Esophagus squamous epithelium (tissue), 5 donors: ENCODE measurements at regions not wholly inside any gene's neighbourhood (a gene's known extent, or its start where the extent isn't known, plus 50 kb on each side); places are given as distances from the start of the nearest gene placed in this dataset.

ENCODE experiments used
- DNase-seq: peaks from one replicate; lab custom pipeline; 2025; lab: John Stamatoyannopoulos, UW
- H3K27ac ChIP-seq, 4 donors: fragments of 200-600 bp; sonication (generic); one replicate each; pipeline ENCODE4 v1.5.1; 2016 to 2019; ENCODE audit warnings: mild to moderate bottlenecking in 1 of 4
- H3K27me3 ChIP-seq, 4 donors: fragments of 200-600 bp; sonication (generic); 1 replicate in 3 of 4; 2 replicates in 1 of 4; pipeline versions ENCODE4 v1.5.1 to v1.6.0; 2017 to 2021; ENCODE audit warnings: antibody characterized with exemption in 1 of 4
- H3K36me3 ChIP-seq, 3 donors: fragments of 200-600 bp; sonication (generic); one replicate each; pipeline ENCODE4 v1.5.1; 2016 to 2019
- H3K4me1 ChIP-seq, 3 donors: fragments of 200-600 bp; sonication (generic); one replicate each; pipeline ENCODE4 v1.5.1; 2017 to 2019
- H3K4me3 ChIP-seq, 4 donors: fragments of 200-600 bp; sonication (generic); 1 replicate in 3 of 4; 2 replicates in 1 of 4; pipeline ENCODE4 v1.5.1; 2016 to 2019; ENCODE audit warnings: mild to moderate bottlenecking in 2 of 4, moderate library complexity in 1 of 4
- H3K9me3 ChIP-seq, 3 donors: fragments of 200-600 bp; sonication (generic); one replicate each; pipeline ENCODE4 v1.5.1; 2016 to 2019
- POLR2A ChIP-seq, 4 donors: fragments of 450-650 bp; IDR thresholded peaks; one replicate each; pipeline ENCODE4 v1.6.1; 2017; ENCODE audit warnings: antibody characterized with exemption in 4 of 4, mild to moderate bottlenecking in 4 of 4, moderate library complexity in 3 of 4
- WGBS, 2 donors: methylation state at CpG; one replicate each; pipeline ENCODE4 v1.1.5; 2018; 5-methylcytosine and 5-hydroxymethylcytosine counted together
- intact Hi-C: fragments of 100-400 bp; cut with DNase I; formaldehyde crosslinking; loops from one replicate; pipeline ENCODE4 v1.15.0; 2022
- TF ChIP-seq, protein P1 (sequence below), 6 experiments: fragments of 450-650 bp in 4 of 6; fragments of 200-600 bp in 2 of 6; sonication (generic) in 2 of 6; IDR thresholded peaks; one replicate each; pipeline ENCODE4 v1.5.1; 2016 to 2019; ENCODE audit warnings: antibody characterized with exemption in 6 of 6, mild to moderate bottlenecking in 4 of 6, moderate library complexity in 4 of 6
- donor health status: DM: yes; HTN: yes; CAD: no.

DNA sequence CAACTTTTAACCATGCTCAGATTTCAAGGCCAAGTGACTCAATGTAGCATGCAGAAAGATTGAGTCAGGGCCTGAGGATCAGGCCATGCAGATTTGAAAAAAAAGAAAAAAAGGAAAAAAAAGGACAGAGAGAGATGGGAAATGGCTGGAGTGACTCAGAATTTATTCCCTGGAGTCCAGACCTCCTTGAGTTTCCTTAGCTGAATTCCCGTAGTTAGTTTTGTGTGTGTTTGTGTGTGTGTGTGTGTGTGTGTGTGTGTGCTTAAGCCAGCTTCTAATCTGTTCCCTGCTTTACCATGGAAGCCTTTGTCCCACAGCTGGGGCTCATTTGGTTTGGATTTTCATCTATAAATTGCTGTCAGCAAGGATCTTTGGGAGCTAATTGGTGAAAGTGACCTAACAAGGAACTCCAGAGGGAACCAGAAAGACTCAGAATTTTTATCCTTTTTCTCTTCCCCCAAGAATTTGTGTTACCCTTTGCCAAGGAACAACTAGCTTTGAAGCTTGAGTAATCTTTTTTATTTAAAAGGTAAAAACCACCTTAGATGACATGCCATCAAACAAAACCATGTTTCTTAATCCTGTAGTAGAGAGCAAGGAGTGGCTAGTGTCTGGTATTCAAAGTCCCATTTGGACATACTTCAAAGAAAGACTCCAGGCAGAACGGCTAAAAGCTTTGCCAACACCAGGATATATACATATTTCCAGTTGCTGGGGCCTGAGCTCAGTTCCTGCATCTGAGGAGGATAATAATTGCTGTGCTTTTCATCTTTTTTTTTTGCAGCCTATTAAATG lies 109.0 kb upstream of the DDIT4L start:
- H3K4me3 ChIP-seq = no peak overlapping the region
- H3K4me1 ChIP-seq = peaks cover 0 to 30% (median 7%) of the 10 kb centered on the region in 3 donors
- DNase-seq = no peak
- H3K9me3 ChIP-seq = no peaks in the 10 kb centered on the region
- intact Hi-C loops = no loop called here
- TF ChIP-seq POLR2A (IDR thresholded peaks at IDR 0.05) = no peak
- TF ChIP-seq, protein P1, sequence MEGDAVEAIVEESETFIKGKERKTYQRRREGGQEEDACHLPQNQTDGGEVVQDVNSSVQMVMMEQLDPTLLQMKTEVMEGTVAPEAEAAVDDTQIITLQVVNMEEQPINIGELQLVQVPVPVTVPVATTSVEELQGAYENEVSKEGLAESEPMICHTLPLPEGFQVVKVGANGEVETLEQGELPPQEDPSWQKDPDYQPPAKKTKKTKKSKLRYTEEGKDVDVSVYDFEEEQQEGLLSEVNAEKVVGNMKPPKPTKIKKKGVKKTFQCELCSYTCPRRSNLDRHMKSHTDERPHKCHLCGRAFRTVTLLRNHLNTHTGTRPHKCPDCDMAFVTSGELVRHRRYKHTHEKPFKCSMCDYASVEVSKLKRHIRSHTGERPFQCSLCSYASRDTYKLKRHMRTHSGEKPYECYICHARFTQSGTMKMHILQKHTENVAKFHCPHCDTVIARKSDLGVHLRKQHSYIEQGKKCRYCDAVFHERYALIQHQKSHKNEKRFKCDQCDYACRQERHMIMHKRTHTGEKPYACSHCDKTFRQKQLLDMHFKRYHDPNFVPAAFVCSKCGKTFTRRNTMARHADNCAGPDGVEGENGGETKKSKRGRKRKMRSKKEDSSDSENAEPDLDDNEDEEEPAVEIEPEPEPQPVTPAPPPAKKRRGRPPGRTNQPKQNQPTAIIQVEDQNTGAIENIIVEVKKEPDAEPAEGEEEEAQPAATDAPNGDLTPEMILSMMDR (IDR thresholded peaks at IDR 0.05) = no peak
- WGBS, 2 donors = 12 to 23% methylated on average over 2 of the region's 2 CpGs
- H3K36me3 ChIP-seq = no peaks in the 10 kb centered on the region
- no peaks in the 10 kb centered on the region for H3K27me3 ChIP-seq
- H3K27ac ChIP-seq = peak overlapping the region in 1 of 4 donors; percentile 46

DNA sequence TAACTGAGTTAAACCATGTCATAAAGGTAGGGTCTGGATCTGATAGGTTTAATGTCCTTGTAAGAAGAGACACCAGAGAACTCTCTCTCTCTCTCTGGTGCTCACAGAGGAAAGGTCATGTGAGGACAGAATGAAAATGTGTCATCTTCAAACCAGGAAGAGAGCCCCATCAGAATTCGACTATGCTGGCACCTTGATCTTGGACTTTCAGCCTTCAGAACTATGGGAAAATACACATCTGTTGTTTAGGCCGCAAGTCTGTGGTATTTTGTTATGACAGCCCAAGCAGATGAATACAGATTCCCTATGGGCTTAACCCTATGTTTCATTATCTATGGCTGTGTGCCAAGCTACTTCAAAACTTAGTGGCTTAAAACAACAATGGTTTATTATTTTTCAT lies 105.5 kb upstream of the DDIT4L start:
- H3K27ac ChIP-seq = no peak overlapping the region
- intact Hi-C loops = no loop called here
- no peak for TF ChIP-seq POLR2A (IDR thresholded peaks at IDR 0.05)
- no peak overlapping the region for H3K4me3 ChIP-seq
- H3K36me3 ChIP-seq = no peaks in the 10 kb centered on the region
- no peaks in the 10 kb centered on the region for H3K9me3 ChIP-seq
- 34 to 55% methylated on average over 2 of the region's 2 CpGs for WGBS, 2 donors
- H3K4me1 ChIP-seq = peaks cover 0 to 24% (median 7%) of the 10 kb centered on the region in 3 donors
- no peaks in the 10 kb centered on the region for H3K27me3 ChIP-seq
- no peak for DNase-seq

DNA sequence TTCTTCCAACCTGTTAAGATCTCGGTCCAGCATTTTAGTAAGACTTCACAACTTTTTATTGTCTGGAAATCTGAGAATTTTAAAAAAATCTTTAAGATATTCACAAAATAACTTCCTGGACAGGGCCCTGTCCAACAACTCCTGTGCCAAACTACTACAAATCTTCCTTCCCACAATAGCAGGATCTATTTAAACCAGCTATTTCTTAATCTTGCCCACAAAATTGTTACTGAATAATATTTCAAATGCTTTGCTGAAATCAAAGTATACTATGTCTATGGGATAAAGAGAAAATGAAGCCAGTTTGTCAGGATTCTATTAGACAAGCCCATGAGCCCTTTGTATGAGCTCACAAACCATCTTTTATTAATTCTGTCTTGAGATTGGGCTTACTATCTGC lies 104.1 kb upstream of the DDIT4L start:
- intact Hi-C loops = no loop called here
- no peak overlapping the region for H3K27ac ChIP-seq
- peaks cover 0 to 15% (median 5%) of the 10 kb centered on the region in 3 donors for H3K4me1 ChIP-seq
- no peaks in the 10 kb centered on the region for H3K36me3 ChIP-seq
- no peak overlapping the region for H3K4me3 ChIP-seq
- TF ChIP-seq POLR2A (IDR thresholded peaks at IDR 0.05) = no peak
- TF ChIP-seq, protein P1 (IDR thresholded peaks at IDR 0.05) = no peak
- WGBS, 2 donors = 59 to 76% methylated on average over 1 of the region's 1 CpG
- DNase-seq = no peak
- H3K27me3 ChIP-seq = no peaks in the 10 kb centered on the region
- H3K9me3 ChIP-seq = no peaks in the 10 kb centered on the region

DNA sequence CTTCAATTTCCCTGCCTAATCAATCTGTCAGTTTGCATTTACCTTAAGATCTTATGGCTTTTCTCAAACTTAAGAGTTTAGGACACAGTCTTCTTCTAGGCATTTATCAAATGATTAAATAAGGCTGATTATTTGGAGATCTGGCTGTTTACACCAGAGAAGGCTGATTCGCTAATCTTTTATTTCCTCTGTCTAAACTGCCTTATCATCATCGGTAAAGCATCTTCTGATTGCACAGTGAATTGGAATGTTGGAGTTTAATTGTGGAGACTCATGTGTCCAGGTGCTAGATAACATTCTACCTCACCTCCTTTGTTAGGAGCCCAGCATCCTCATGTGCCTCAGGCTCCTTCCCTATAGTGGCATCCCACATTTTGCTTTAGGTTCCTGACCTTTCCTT lies 100.3 kb upstream of the DDIT4L start:
- Histone ChIP-seq H3K27ac (no peak overlapping the region), H3K4me1 (no peaks in the 10 kb centered on the region), H3K4me3 (no peak overlapping the region), H3K36me3 (no peaks in the 10 kb centered on the region), H3K9me3 (no peaks in the 10 kb centered on the region), H3K27me3 (no peaks in the 10 kb centered on the region)
- TF ChIP-seq, protein P1 (IDR thresholded peaks at IDR 0.05) = no peak
- no peak for TF ChIP-seq POLR2A (IDR thresholded peaks at IDR 0.05)
- intact Hi-C loops = no loop called here
- no peak for DNase-seq
- 83% methylated on average over 2 of the region's 2 CpGs for WGBS, 2 donors

DNA sequence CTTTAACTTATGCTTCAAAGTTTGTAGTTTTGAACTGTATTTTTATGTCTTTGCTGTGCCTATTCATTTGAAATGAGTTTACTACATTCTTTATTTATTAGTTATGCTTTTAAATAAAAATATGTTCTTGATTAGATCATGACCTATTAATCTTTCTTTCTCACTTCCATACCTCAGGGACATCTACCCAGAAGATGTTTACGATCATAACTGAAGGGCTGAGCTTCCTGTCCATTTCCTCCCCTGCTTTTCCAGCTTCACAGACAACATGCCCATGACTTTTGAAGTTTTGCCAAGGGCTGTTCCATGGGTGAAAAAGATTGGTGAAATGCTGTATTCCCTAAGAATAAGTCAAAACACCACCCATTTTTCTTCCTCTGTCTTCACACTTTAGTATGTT lies 99.7 kb upstream of the DDIT4L start:
- Histone ChIP-seq H3K36me3 (no peaks in the 10 kb centered on the region), H3K27me3 (no peaks in the 10 kb centered on the region), H3K27ac (no peak overlapping the region), H3K4me3 (no peak overlapping the region), H3K4me1 (no peaks in the 10 kb centered on the region), H3K9me3 (no peaks in the 10 kb centered on the region)
- DNase-seq = no peak
- WGBS, 2 donors = 47 to 63% methylated on average over 1 of the region's 1 CpG
- intact Hi-C loops = no loop called here
- TF ChIP-seq, protein P1 (IDR thresholded peaks at IDR 0.05) = no peak
- no peak for TF ChIP-seq POLR2A (IDR thresholded peaks at IDR 0.05)
